RWPE2 (cell line): ENCODE measurements at regions not wholly inside any gene's neighbourhood (a gene's known extent, or its start where the extent isn't known, plus 50 kb on each side); places are given as distances from the start of the nearest gene placed in this dataset.

Experiments used
- ATAC-seq: fragments of 200-7000 bp; cut with Tn5 transposase; 3 replicates; pipeline ENCODE4 v1.9.1; 2021; ENCODE audit warnings: low read depth
- DNase-seq: peaks from one replicate; pipeline ENCODE4 v3.0.0-alpha.2; 2020; ENCODE audit warnings: low spot score
- H3K27ac ChIP-seq: fragments of 450-650 bp; 2 replicates; pipeline ENCODE4 v1.5.1; 2017; ENCODE audit warnings: mild to moderate bottlenecking; ENCODE audit not compliant: poor library complexity, severe bottlenecking
- H3K27me3 ChIP-seq: fragments of 250-450 bp; sonication (Bioruptor Pico); 2 replicates; pipeline ENCODE4 v1.5.1; 2021; ENCODE audit warnings: mild to moderate bottlenecking, moderate library complexity; ENCODE audit not compliant: insufficient read depth, poor library complexity, severe bottlenecking
- H3K36me3 ChIP-seq: fragments of 250-450 bp; sonication (Bioruptor Pico); 2 replicates; pipeline ENCODE4 v1.5.1; 2020; ENCODE audit warnings: low read depth, mild to moderate bottlenecking, moderate library complexity
- H3K4me1 ChIP-seq: fragments of 250-450 bp; sonication (Bioruptor Pico); 2 replicates; pipeline ENCODE4 v1.5.1; 2021; ENCODE audit warnings: mild to moderate bottlenecking, moderate library complexity; ENCODE audit not compliant: insufficient read depth, poor library complexity, severe bottlenecking
- H3K4me3 ChIP-seq: fragments of 250-450 bp; sonication (Bioruptor Pico); 2 replicates; pipeline ENCODE4 v1.5.1; 2021; ENCODE audit warnings: mild to moderate bottlenecking, moderate library complexity; ENCODE audit not compliant: severe bottlenecking
- H3K9me3 ChIP-seq: fragments of 250-450 bp; sonication (Bioruptor Pico); 2 replicates; pipeline ENCODE4 v1.5.1; 2021; ENCODE audit warnings: mild to moderate bottlenecking, moderate library complexity; ENCODE audit not compliant: severe bottlenecking
- CTCF ChIP-seq: fragments of 450-650 bp; IDR thresholded peaks from one replicate; pipeline ENCODE4 v1.5.1; 2017; ENCODE audit warnings: mild to moderate bottlenecking, moderate library complexity; ENCODE audit not compliant: poor library complexity, severe bottlenecking

GRCh38 chr21:37986751-37987399 lies 70.6 kb upstream of the KCNJ6 start:
- no peak for ATAC-seq
- TF ChIP-seq CTCF: no peak
- Histone ChIP-seq H3K9me3 (no peaks in the 10 kb centered on the region), H3K27ac (no peak overlapping the region), H3K36me3 (no peaks in the 10 kb centered on the region), H3K4me3 (no peak overlapping the region), H3K4me1 (peaks cover 25% of the 10 kb centered on the region), H3K27me3 (no peaks in the 10 kb centered on the region)
- no peak for DNase-seq

GRCh38 chr21:37987668-37988067 lies 71.4 kb upstream of the KCNJ6 start:
- ATAC-seq (no peak), DNase-seq (no peak)
- Histone ChIP-seq H3K4me1 (peaks cover 20% of the 10 kb centered on the region), H3K27ac (no peak overlapping the region), H3K4me3 (no peak overlapping the region), H3K9me3 (no peaks in the 10 kb centered on the region), H3K27me3 (no peaks in the 10 kb centered on the region), H3K36me3 (no peaks in the 10 kb centered on the region)
- TF ChIP-seq CTCF: no peak

GRCh38 chr21:37993071-37993470 lies 76.8 kb upstream of the KCNJ6 start:
- H3K27me3 ChIP-seq: no peaks in the 10 kb centered on the region

DNA sequence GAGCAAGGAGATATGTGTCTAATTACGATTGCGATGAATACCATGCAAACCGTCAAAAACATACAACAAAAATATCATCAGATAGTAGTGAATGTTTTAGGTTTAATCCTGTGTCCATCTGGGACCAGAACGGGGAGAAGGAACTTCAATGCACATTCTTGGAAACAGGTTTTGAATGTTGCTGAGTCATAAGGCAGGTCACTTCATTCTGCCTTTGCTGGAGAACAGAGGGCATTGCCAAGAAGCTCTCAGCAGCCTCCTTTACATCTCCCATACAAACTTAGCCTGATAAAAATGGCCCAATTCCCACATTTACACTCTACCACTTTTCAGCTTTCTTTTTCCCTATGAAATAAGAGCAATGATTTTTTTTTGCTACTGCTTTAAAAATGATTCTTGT lies 78.0 kb upstream of the KCNJ6 start:
- Histone ChIP-seq H3K4me3 (no peak overlapping the region), H3K27me3 (no peaks in the 10 kb centered on the region), H3K4me1 (peaks cover 2% of the 10 kb centered on the region), H3K27ac (no peak overlapping the region), H3K36me3 (no peaks in the 10 kb centered on the region), H3K9me3 (no peaks in the 10 kb centered on the region)
- TF ChIP-seq CTCF: no peak
- ATAC-seq (no peak), DNase-seq (no peak)

More at GRCh38 chr21:37993071-37993470, 76.8 kb upstream of the KCNJ6 start:
- TF ChIP-seq CTCF: no peak
- DNase-seq (no peak), ATAC-seq (no peak)
- Histone ChIP-seq H3K9me3 (no peaks in the 10 kb centered on the region), H3K36me3 (no peaks in the 10 kb centered on the region), H3K4me3 (no peak overlapping the region), H3K27ac (no peak overlapping the region), H3K4me1 (peaks cover 2% of the 10 kb centered on the region)

DNA sequence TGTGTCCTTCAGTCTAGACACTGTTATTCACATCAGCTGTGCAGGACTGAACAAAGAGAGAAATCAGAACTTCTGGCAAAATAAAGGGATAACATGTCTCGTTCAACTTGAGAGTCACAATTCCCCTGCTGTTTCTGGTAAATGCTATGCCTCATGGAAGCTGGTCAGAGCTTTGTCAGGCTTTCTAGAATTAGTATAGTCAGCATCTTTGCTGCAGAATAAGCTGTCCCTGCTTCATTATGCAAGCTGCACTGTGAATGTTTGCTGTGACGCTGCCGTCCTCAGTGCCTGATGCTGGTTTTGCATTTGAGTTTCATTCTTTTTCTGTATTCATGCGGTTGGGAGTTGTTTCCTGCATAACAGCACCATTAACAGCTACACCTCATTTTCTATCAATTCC lies 96.4 kb upstream of the KCNJ6 start:
- Histone ChIP-seq H3K27me3 (no peaks in the 10 kb centered on the region), H3K27ac (no peak overlapping the region), H3K4me1 (peaks cover 7% of the 10 kb centered on the region), H3K9me3 (no peaks in the 10 kb centered on the region), H3K36me3 (no peaks in the 10 kb centered on the region), H3K4me3 (no peak overlapping the region)
- TF ChIP-seq CTCF: no peak
- no peak for DNase-seq
- ATAC-seq: no peak
